Vagina (tissue), 2 donors: ENCODE measurements at regions not wholly inside any gene's neighbourhood (a gene's known extent, or its start where the extent isn't known, plus 50 kb on each side); places are given as distances from the start of the nearest gene placed in this dataset.

Source experiments
- CTCF ChIP-seq, 3 experiments: fragments of 450-650 bp in 2 of 3; fragments of 200-600 bp in 1 of 3; sonication (generic) in 1 of 3; IDR thresholded peaks; one replicate each; pipeline ENCODE4 v1.5.1; 2017 to 2019; ENCODE audit warnings: antibody characterized with exemption in 3 of 3, mild to moderate bottlenecking in 2 of 3, moderate library complexity in 2 of 3
- POLR2AphosphoS5 ChIP-seq, 2 donors: sonication (generic); formaldehyde crosslinking; IDR thresholded peaks; one replicate each; pipeline ENCODE4 v1.9.0; 2017; ENCODE audit warnings: antibody characterized with exemption in 2 of 2, mild to moderate bottlenecking in 2 of 2, low read depth in 1 of 2; ENCODE audit not compliant: insufficient read depth in 1 of 2

GRCh38 chr3:106403371-106404145, 534.7 kb upstream of the CBLB start:
- TF ChIP-seq CTCF (IDR thresholded peaks at IDR 0.05) (no peak), POLR2AphosphoS5 (IDR thresholded peaks at IDR 0.05; ENCODE audit: insufficient read depth in 1 of 2, low read depth in 1 of 2) (no peak)
